Panc1 (cell line): ENCODE measurements at regions not wholly inside any gene's neighbourhood (a gene's known extent, or its start where the extent isn't known, plus 50 kb on each side); places are given as distances from the start of the nearest gene placed in this dataset.
A peak's percentile ranks its signal among the peaks of the same experiment; 100 is the strongest.

ENCODE experiments used
- ATAC-seq: fragments of 200-7000 bp; cut with Tn5 transposase; 2 replicates; pipeline ENCODE4 v1.9.1; 2020; ENCODE audit warnings: mild to moderate bottlenecking, moderate library complexity
- BruUV-seq: library from RNA; stranded (reverse); fragments of 400-500 nt; replicated peaks from 2 replicates; lab custom pipeline; 2021; lab: Mats Ljungman, UMichigan
- CTCF ChIA-PET: fragments of 300-600 bp; sonication (Branson Sonifier 250); formaldehyde crosslinking; loops from one replicate; lab custom pipeline; 2022; ENCODE audit warnings: antibody characterized with exemption; lab: Charles Lee
- POLR2A ChIA-PET: fragments of 300-600 bp; sonication (Branson Sonifier 250); formaldehyde crosslinking; loops from one replicate; lab custom pipeline; 2022; ENCODE audit warnings: antibody characterized with exemption; lab: Charles Lee
- DNase-seq: peaks from one replicate; pipeline ENCODE4 v3.0.0-alpha.2; 2010; ENCODE audit warnings: low read depth, low spot score
- H3K27ac ChIP-seq: 2 replicates; pipeline ENCODE4 v1.5.1; 2011; ENCODE audit warnings: mild to moderate bottlenecking, low read length, inconsistent platforms
- H3K27me3 ChIP-seq: fragments of 200-500 bp; sonication (Bioruptor generic); 2 replicates; pipeline ENCODE4 v1.6.0; 2014; ENCODE audit warnings: low read length, inconsistent platforms; ENCODE audit not compliant: control insufficient read depth, insufficient read depth
- H3K36me3 ChIP-seq: fragments of 200-500 bp; sonication (Bioruptor generic); 2 replicates; pipeline ENCODE4 v1.5.1; 2014; ENCODE audit warnings: inconsistent platforms, mild to moderate bottlenecking, low read length, moderate library complexity; ENCODE audit not compliant: control insufficient read depth, insufficient read depth
- H3K4me1 ChIP-seq: 2 replicates; pipeline ENCODE4 v1.5.1; 2011; ENCODE audit warnings: inconsistent platforms, mild to moderate bottlenecking, low read length, moderate library complexity; ENCODE audit not compliant: control insufficient read depth, insufficient read depth
- H3K4me3 ChIP-seq, 2 experiments: 2 replicates each; pipeline ENCODE4 v1.5.1; 2011 to 2012; ENCODE audit warnings: low read depth in 2 of 2, low read length in 2 of 2, mild to moderate bottlenecking in 2 of 2, inconsistent platforms in 1 of 2, moderate library complexity in 1 of 2
- H3K9me3 ChIP-seq: fragments of 200-500 bp; sonication (Bioruptor generic); 2 replicates; pipeline ENCODE4 v1.5.1; 2014; ENCODE audit warnings: low read depth, mild to moderate bottlenecking, inconsistent platforms, low read length, moderate library complexity; ENCODE audit not compliant: control insufficient read depth, insufficient read depth
- POLR2AphosphoS5 ChIP-seq: IDR thresholded peaks from 2 replicates; pipeline ENCODE4 v1.6.1; 2012; ENCODE audit warnings: mild to moderate bottlenecking, low read depth, low read length, moderate library complexity
- REST ChIP-seq, 2 experiments: IDR thresholded peaks; 2 replicates each; pipeline ENCODE4 v1.6.1; 2011 to 2012; ENCODE audit warnings: low read depth in 2 of 2, control low read depth in 1 of 2, low read length in 1 of 2, mild to moderate bottlenecking in 1 of 2, moderate library complexity in 1 of 2; ENCODE audit not compliant: insufficient read depth in 1 of 2
- SIN3A ChIP-seq: IDR thresholded peaks from 2 replicates; pipeline ENCODE4 v1.6.1; 2012; ENCODE audit warnings: low read depth, mild to moderate bottlenecking, low read length, moderate library complexity, borderline replicate concordance; ENCODE audit not compliant: insufficient read depth
- TCF7L2 ChIP-seq: IDR thresholded peaks from 2 replicates; pipeline ENCODE4 v1.6.1; 2011; ENCODE audit warnings: mild to moderate bottlenecking, low read depth, low read length, inconsistent platforms
- in situ Hi-C: cut with HindIII; loops from 2 replicates; pipeline ENCODE4 v1.10.0; 2016; ENCODE audit warnings: low sequenced_read_pairs, low pct_unique_long_range_greater_than_20kb
- intact Hi-C: fragments of 100-400 bp; cut with micrococcal nuclease; formaldehyde crosslinking; loops from one replicate; pipeline ENCODE4 v1.10.0; 2022; ENCODE audit not compliant: unreplicated experiment
- TF ChIP-seq, protein P1 (sequence below): fragments of 450-650 bp; IDR thresholded peaks from 2 replicates; pipeline ENCODE4 v1.5.1; 2017; ENCODE audit warnings: mild to moderate bottlenecking

- Histone ChIP-seq H3K27ac (peak overlapping the region; percentile 89), H3K9me3 (peaks cover 10% of the 10 kb centered on the region; the same call in 1 of the 2 replicates), H3K4me1 (peaks cover 22% of the 10 kb centered on the region), H3K36me3 (no peaks in the 10 kb centered on the region), H3K27me3 (no peaks in the 10 kb centered on the region), H3K4me3 (no peak overlapping the region)
- CTCF ChIA-PET = no interaction called here
- no TSS peak for BruUV-seq
- in situ Hi-C loops = no loop called here
- TF ChIP-seq, protein P1, sequence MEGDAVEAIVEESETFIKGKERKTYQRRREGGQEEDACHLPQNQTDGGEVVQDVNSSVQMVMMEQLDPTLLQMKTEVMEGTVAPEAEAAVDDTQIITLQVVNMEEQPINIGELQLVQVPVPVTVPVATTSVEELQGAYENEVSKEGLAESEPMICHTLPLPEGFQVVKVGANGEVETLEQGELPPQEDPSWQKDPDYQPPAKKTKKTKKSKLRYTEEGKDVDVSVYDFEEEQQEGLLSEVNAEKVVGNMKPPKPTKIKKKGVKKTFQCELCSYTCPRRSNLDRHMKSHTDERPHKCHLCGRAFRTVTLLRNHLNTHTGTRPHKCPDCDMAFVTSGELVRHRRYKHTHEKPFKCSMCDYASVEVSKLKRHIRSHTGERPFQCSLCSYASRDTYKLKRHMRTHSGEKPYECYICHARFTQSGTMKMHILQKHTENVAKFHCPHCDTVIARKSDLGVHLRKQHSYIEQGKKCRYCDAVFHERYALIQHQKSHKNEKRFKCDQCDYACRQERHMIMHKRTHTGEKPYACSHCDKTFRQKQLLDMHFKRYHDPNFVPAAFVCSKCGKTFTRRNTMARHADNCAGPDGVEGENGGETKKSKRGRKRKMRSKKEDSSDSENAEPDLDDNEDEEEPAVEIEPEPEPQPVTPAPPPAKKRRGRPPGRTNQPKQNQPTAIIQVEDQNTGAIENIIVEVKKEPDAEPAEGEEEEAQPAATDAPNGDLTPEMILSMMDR = no peak
- TF ChIP-seq REST (IDR thresholded peaks at IDR 0.05; ENCODE audit: insufficient read depth in 1 of 2, low read depth in 2 of 2, low read length in 1 of 2) (no peak), POLR2AphosphoS5 (no peak), TCF7L2 (no peak), SIN3A (no peak)
- DNase-seq (no peak), ATAC-seq (no peak)
- POLR2A ChIA-PET = no interaction called here
- intact Hi-C loops = loop anchor here (10.0 kb wide), 1 partner anchor 338 kb away; no protein-coding TSS in a partner anchor
Measured at GRCh38 chr3:177812492-177812891, 615.2 kb upstream of the TBL1XR1 start.

- H3K9me3 ChIP-seq = peaks cover 10% of the 10 kb centered on the region; the same call in 1 of the 2 replicates
- no peak overlapping the region for H3K4me3 ChIP-seq
- BruUV-seq = no TSS peak
- ATAC-seq (no peak), DNase-seq (no peak)
- ChIA-PET CTCF (no interaction called here), POLR2A (no interaction called here)
- in situ Hi-C loops = no loop called here
- peaks cover 24% of the 10 kb centered on the region for H3K4me1 ChIP-seq
- H3K36me3 ChIP-seq = no peaks in the 10 kb centered on the region
- peak overlapping the region; percentile 89; the same call in 1 of the 2 replicates for H3K27ac ChIP-seq
- H3K27me3 ChIP-seq = no peaks in the 10 kb centered on the region
- no peak for TF ChIP-seq REST (IDR thresholded peaks at IDR 0.05; ENCODE audit: insufficient read depth in 1 of 2, low read depth in 2 of 2, low read length in 1 of 2)
- intact Hi-C loops = loop anchor here (10.0 kb wide), 1 partner anchor 339 kb away; no protein-coding TSS in a partner anchor
Measured at GRCh38 chr3:177813322-177813721, 616.0 kb upstream of the TBL1XR1 start.
